ENCODE measurements at regions not wholly inside any gene's neighbourhood (a gene's known extent, or its start where the extent isn't known, plus 50 kb on each side); places are given as distances from the start of the nearest gene placed in this dataset.

- Histone ChIP-seq H3K4me3 (ENCODE audit: low read length) (no peak overlapping the region), H3K9me3 (ENCODE audit: control insufficient read depth, low read length) (no peaks in the 10 kb centered on the region), H3K9ac (ENCODE audit: low read length) (no peak overlapping the region), H3K4me1 (ENCODE audit: control insufficient read depth, insufficient read depth, low read length) (peaks cover 34% of the 10 kb centered on the region), H3K36me3 (ENCODE audit: control insufficient read depth, insufficient read depth, low read length) (no peaks in the 10 kb centered on the region), H3K27me3 (ENCODE audit: control insufficient read depth, insufficient read depth, low read length) (no peaks in the 10 kb centered on the region)
Measured at GRCh38 chr14:65279510-65279909, 133.0 kb upstream of the FUT8 start.

GRCh38 chr14:65279958-65280357 lies 132.6 kb upstream of the FUT8 start:
- H3K36me3 ChIP-seq (ENCODE audit: control insufficient read depth, insufficient read depth, low read length) = no peaks in the 10 kb centered on the region
- peaks cover 34% of the 10 kb centered on the region for H3K4me1 ChIP-seq (ENCODE audit: control insufficient read depth, insufficient read depth, low read length)
- H3K9ac ChIP-seq (ENCODE audit: low read length) = no peak overlapping the region
- no peaks in the 10 kb centered on the region for H3K9me3 ChIP-seq (ENCODE audit: control insufficient read depth, low read length)
- H3K27me3 ChIP-seq (ENCODE audit: control insufficient read depth, insufficient read depth, low read length) = no peaks in the 10 kb centered on the region
- no peak overlapping the region for H3K4me3 ChIP-seq (ENCODE audit: low read length)

- peaks cover 34% of the 10 kb centered on the region for H3K4me1 ChIP-seq (ENCODE audit: control insufficient read depth, insufficient read depth, low read length)
- no peaks in the 10 kb centered on the region for H3K36me3 ChIP-seq (ENCODE audit: control insufficient read depth, insufficient read depth, low read length)
- H3K9ac ChIP-seq (ENCODE audit: low read length) = no peak overlapping the region
- no peaks in the 10 kb centered on the region for H3K27me3 ChIP-seq (ENCODE audit: control insufficient read depth, insufficient read depth, low read length)
- H3K4me3 ChIP-seq (ENCODE audit: low read length) = no peak overlapping the region
- H3K9me3 ChIP-seq (ENCODE audit: control insufficient read depth, low read length) = no peaks in the 10 kb centered on the region
Measured at GRCh38 chr14:65280653-65281052, 131.9 kb upstream of the FUT8 start.

GRCh38 chr14:65281991-65282895 lies 130.3 kb upstream of the FUT8 start:
- Histone ChIP-seq H3K9ac (ENCODE audit: low read length) (peak overlapping the region; percentile 70), H3K4me3 (ENCODE audit: low read length) (peak overlapping the region; percentile 16), H3K9me3 (ENCODE audit: control insufficient read depth, low read length) (no peaks in the 10 kb centered on the region), H3K4me1 (ENCODE audit: control insufficient read depth, insufficient read depth, low read length) (peaks cover 32% of the 10 kb centered on the region), H3K36me3 (ENCODE audit: control insufficient read depth, insufficient read depth, low read length) (no peaks in the 10 kb centered on the region), H3K27me3 (ENCODE audit: control insufficient read depth, insufficient read depth, low read length) (no peaks in the 10 kb centered on the region)

DNA sequence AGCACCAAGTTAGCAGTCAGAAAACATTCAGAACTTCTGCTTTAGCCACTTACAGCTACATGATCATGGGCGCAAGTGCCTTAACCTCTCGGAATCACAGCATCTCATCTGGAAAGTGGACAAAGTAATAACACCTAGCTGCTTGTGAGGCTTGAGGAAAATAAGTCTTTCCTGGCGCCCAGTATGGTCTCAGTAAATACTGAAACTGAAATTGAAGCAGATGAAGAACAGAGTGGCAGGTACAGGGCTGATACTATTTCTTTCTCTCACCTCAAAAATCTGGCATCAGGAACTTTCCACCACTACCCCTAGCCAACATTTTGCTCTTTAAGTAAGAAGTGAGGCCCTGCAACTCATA lies 129.7 kb upstream of the FUT8 start:
- no peaks in the 10 kb centered on the region for H3K36me3 ChIP-seq (ENCODE audit: control insufficient read depth, insufficient read depth, low read length)
- peak overlapping the region; percentile 16 for H3K4me3 ChIP-seq (ENCODE audit: low read length)
- peak overlapping the region; percentile 70 for H3K9ac ChIP-seq (ENCODE audit: low read length)
- H3K4me1 ChIP-seq (ENCODE audit: control insufficient read depth, insufficient read depth, low read length) = peaks cover 26% of the 10 kb centered on the region
- no peaks in the 10 kb centered on the region for H3K9me3 ChIP-seq (ENCODE audit: control insufficient read depth, low read length)
- H3K27me3 ChIP-seq (ENCODE audit: control insufficient read depth, insufficient read depth, low read length) = no peaks in the 10 kb centered on the region

GRCh38 chr14:65286443-65286842 lies 126.1 kb upstream of the FUT8 start:
- H3K9ac ChIP-seq (ENCODE audit: low read length) = no peak overlapping the region
- H3K9me3 ChIP-seq (ENCODE audit: control insufficient read depth, low read length) = no peaks in the 10 kb centered on the region
- H3K4me1 ChIP-seq (ENCODE audit: control insufficient read depth, insufficient read depth, low read length) = peaks cover 28% of the 10 kb centered on the region
- no peaks in the 10 kb centered on the region for H3K36me3 ChIP-seq (ENCODE audit: control insufficient read depth, insufficient read depth, low read length)
- no peaks in the 10 kb centered on the region for H3K27me3 ChIP-seq (ENCODE audit: control insufficient read depth, insufficient read depth, low read length)
- H3K4me3 ChIP-seq (ENCODE audit: low read length) = no peak overlapping the region

GRCh38 chr14:65287264-65288131 lies 125.0 kb upstream of the FUT8 start:
- Histone ChIP-seq H3K4me1 (ENCODE audit: control insufficient read depth, insufficient read depth, low read length) (peaks cover 25% of the 10 kb centered on the region), H3K9ac (ENCODE audit: low read length) (no peak overlapping the region), H3K4me3 (ENCODE audit: low read length) (no peak overlapping the region), H3K27me3 (ENCODE audit: control insufficient read depth, insufficient read depth, low read length) (no peaks in the 10 kb centered on the region), H3K9me3 (ENCODE audit: control insufficient read depth, low read length) (no peaks in the 10 kb centered on the region), H3K36me3 (ENCODE audit: control insufficient read depth, insufficient read depth, low read length) (no peaks in the 10 kb centered on the region)

DNA sequence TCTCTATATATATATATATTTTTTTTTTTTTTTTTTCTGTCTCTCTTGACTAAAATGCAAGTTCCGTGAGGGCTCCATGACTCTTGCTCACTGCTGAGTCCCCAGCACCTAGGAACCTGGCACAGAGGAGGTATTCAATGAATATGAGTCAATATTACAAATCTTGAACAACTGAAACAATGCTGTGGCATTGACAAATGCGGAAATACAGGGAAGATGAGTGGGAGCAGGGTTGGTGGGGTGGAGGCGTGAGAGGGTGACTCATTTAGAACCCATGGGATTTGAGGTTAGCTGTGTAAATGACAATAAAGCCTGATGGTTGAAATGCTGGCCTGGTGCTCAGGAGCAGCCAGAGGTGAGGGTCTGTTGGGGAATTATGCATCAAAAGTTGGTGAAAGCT lies 121.7 kb upstream of the FUT8 start:
- no peak overlapping the region for H3K4me3 ChIP-seq (ENCODE audit: low read length)
- no peak overlapping the region for H3K9ac ChIP-seq (ENCODE audit: low read length)
- no peaks in the 10 kb centered on the region for H3K9me3 ChIP-seq (ENCODE audit: control insufficient read depth, low read length)
- no peaks in the 10 kb centered on the region for H3K27me3 ChIP-seq (ENCODE audit: control insufficient read depth, insufficient read depth, low read length)
- peaks cover 13% of the 10 kb centered on the region for H3K4me1 ChIP-seq (ENCODE audit: control insufficient read depth, insufficient read depth, low read length)
- H3K36me3 ChIP-seq (ENCODE audit: control insufficient read depth, insufficient read depth, low read length) = no peaks in the 10 kb centered on the region

DNA sequence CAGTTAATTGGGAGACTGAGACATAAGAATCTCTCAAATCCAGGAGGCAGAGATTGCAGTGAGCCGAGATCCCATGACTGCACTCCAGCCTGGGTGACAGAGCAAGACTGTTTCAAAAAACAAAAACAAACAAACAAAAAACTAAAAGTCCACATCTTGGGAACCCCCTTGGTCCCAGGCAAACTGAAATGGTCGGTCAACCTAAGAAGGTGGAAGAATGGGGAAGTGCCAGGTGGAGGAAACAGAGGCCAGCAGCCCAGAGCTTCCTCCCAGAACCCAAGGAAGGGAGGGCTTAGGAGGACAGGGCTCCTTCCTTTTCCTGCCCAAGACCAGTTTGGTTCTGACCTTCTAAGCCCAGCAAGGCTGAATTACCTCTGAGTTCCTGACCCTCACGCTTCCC lies 121.0 kb upstream of the FUT8 start:
- Histone ChIP-seq H3K9me3 (ENCODE audit: control insufficient read depth, low read length) (no peaks in the 10 kb centered on the region), H3K4me1 (ENCODE audit: control insufficient read depth, insufficient read depth, low read length) (peaks cover 13% of the 10 kb centered on the region), H3K9ac (ENCODE audit: low read length) (no peak overlapping the region), H3K36me3 (ENCODE audit: control insufficient read depth, insufficient read depth, low read length) (no peaks in the 10 kb centered on the region), H3K4me3 (ENCODE audit: low read length) (no peak overlapping the region), H3K27me3 (ENCODE audit: control insufficient read depth, insufficient read depth, low read length) (no peaks in the 10 kb centered on the region)

DNA sequence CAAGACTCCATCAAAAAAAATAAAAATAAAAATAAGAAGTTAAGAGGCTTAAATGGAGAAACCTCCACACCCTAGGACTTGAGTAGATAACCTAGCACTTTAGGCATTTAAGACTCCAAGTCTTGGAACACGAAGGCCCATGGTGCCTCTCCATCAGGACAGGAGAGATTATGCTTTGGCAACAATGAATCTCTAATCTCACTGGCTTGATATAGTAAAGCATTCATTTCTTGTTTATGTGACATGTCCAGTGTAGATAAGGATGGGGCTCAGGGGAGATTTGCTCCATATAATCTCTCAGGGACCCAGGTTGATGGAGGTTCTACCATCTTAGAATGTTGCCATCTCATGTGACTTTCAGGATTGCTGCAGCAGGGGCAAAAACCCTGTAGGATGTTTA lies 117.7 kb upstream of the FUT8 start:
- Histone ChIP-seq H3K4me1 (ENCODE audit: control insufficient read depth, insufficient read depth, low read length) (peaks cover 32% of the 10 kb centered on the region), H3K9me3 (ENCODE audit: control insufficient read depth, low read length) (no peaks in the 10 kb centered on the region), H3K4me3 (ENCODE audit: low read length) (no peak overlapping the region), H3K9ac (ENCODE audit: low read length) (no peak overlapping the region), H3K36me3 (ENCODE audit: control insufficient read depth, insufficient read depth, low read length) (no peaks in the 10 kb centered on the region), H3K27me3 (ENCODE audit: control insufficient read depth, insufficient read depth, low read length) (no peaks in the 10 kb centered on the region)

DNA sequence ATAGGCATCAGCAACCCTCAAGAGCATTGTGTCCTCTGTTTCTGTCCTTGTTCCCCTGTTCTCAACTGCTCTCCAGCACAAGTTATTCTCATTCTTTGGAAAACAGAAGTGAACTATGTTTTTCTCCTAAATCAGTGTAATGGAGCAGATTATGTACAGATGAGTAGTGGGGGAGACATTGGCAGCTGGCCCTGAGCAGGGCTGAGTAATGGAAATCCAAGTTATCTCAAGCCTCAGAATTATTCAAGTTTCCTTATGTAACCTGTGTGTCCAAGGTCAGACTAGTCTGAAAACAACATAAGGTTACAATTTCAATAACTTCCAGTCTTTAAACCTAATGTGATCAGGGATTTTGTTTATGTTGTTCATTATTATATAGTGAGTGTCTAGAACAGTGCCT lies 116.1 kb upstream of the FUT8 start:
- Histone ChIP-seq H3K4me3 (ENCODE audit: low read length) (no peak overlapping the region), H3K27me3 (ENCODE audit: control insufficient read depth, insufficient read depth, low read length) (no peaks in the 10 kb centered on the region), H3K4me1 (ENCODE audit: control insufficient read depth, insufficient read depth, low read length) (peaks cover 35% of the 10 kb centered on the region), H3K9me3 (ENCODE audit: control insufficient read depth, low read length) (no peaks in the 10 kb centered on the region), H3K36me3 (ENCODE audit: control insufficient read depth, insufficient read depth, low read length) (no peaks in the 10 kb centered on the region), H3K9ac (ENCODE audit: low read length) (no peak overlapping the region)

DNA sequence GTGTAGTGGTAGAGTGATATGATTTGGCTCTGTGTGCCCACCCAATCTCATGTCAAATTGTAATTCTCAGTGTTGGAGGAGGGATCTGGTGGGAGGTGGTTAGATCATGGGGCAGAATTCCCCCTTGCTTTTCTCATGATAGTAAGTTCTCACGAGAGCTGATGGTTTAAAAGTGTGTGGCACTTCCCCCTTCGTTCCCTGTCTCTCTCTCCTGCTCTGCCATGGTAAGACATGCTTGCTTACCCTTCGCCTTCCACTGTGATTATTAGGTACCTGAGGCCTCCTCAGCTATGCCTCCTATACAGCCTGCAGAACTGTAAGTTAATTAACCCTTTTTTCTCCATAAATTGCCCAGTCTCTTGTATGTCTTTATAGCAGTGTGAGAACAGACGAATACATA lies 115.7 kb upstream of the FUT8 start:
- H3K4me3 ChIP-seq (ENCODE audit: low read length) = no peak overlapping the region
- no peaks in the 10 kb centered on the region for H3K36me3 ChIP-seq (ENCODE audit: control insufficient read depth, insufficient read depth, low read length)
- H3K27me3 ChIP-seq (ENCODE audit: control insufficient read depth, insufficient read depth, low read length) = no peaks in the 10 kb centered on the region
- H3K9me3 ChIP-seq (ENCODE audit: control insufficient read depth, low read length) = no peaks in the 10 kb centered on the region
- H3K9ac ChIP-seq (ENCODE audit: low read length) = no peak overlapping the region
- peaks cover 35% of the 10 kb centered on the region for H3K4me1 ChIP-seq (ENCODE audit: control insufficient read depth, insufficient read depth, low read length)

All from mucosa of stomach (tissue), 1 donor.